GM12874 (cell line): ENCODE measurements at regions not wholly inside any gene's neighbourhood (a gene's known extent, or its start where the extent isn't known, plus 50 kb on each side); places are given as distances from the start of the nearest gene placed in this dataset.

ENCODE experiments used
- TF ChIP-seq, protein P1 (sequence below): IDR thresholded peaks from 2 replicates; pipeline ENCODE4 v1.5.1; 2011; ENCODE audit warnings: low read depth, mild to moderate bottlenecking, control low read depth, low read length, moderate library complexity; ENCODE audit not compliant: insufficient read depth

DNA sequence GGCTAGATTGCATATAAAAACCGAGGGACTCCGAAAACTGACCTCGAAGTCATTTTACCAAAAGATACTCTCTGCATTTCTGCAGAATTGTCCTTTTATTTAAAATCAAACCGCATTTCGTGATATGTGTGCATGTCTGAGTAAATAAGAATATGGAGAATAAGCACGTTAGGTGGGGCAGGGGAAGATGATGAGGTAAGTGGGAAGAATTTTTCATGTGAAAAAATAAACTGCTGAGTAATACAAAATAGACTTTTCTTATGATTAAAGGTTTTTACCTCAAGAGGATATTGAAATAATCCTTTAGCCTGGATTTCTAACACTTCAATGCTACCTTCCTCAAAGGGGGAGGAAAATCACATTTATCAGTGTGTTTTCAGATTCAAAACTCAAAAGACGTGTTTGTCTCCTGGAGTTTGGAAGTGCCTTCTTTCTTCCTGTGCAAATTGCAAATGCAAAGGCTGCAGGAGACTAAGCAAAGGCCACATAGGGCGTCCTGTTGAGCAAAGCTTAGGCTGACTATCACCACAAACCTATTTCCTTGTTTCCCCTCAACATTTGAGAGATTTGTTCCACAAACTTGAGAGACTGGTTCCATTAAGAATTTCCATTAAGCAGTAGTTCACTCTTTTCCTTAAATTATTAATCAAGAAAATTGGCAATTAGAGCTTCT lies 813.5 kb downstream of the MCTP2 start:
- TF ChIP-seq, protein P1, sequence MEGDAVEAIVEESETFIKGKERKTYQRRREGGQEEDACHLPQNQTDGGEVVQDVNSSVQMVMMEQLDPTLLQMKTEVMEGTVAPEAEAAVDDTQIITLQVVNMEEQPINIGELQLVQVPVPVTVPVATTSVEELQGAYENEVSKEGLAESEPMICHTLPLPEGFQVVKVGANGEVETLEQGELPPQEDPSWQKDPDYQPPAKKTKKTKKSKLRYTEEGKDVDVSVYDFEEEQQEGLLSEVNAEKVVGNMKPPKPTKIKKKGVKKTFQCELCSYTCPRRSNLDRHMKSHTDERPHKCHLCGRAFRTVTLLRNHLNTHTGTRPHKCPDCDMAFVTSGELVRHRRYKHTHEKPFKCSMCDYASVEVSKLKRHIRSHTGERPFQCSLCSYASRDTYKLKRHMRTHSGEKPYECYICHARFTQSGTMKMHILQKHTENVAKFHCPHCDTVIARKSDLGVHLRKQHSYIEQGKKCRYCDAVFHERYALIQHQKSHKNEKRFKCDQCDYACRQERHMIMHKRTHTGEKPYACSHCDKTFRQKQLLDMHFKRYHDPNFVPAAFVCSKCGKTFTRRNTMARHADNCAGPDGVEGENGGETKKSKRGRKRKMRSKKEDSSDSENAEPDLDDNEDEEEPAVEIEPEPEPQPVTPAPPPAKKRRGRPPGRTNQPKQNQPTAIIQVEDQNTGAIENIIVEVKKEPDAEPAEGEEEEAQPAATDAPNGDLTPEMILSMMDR = no peak

DNA sequence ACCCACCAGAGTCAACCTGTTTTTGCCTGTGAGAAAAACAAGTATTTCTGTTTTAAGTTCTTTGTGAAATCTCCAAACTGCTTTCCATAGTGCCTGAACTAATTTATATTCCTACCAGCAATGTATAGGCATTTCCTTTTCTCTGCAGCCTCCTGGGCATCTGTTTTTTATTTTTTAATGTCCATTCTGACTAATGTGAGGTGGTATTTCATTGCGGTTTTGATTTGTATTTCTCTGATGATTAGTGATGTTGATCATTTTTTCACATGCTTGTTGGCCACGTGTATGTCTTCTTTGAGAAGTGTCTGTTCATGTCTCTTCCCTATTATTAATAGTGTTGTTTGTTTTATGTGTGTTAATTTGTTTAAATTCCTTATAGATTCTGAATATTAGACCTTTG lies 820.5 kb downstream of the MCTP2 start:
- TF ChIP-seq, protein P1 = no peak

DNA sequence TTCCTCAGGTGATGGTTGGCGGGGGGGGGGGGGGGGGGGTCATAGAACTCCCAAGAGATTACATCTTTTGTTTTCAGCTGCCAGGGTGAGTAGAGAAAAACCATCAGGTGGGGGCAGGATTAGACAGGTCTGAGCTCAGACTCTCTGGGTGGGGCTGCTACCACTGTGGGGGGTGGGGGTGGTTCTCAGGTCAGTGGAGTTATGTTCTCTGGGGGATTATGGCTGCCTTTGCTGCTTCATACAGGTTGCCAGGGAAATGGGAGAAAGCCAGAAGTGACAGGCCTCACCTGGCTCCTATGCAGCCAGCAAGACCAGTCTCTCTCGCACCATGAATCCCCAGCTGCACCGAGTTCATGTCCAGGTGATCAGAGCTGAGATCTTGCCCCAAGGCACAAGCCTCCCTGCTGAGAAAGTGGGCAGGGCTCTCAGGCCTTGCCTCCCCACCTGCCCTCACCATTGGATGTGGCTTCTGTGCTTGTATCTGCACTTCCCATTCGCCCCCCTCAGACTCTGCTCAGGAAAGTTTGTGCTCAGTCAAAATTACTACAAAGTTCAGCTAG lies 828.1 kb downstream of the MCTP2 start:
- TF ChIP-seq, protein P1 = no peak

DNA sequence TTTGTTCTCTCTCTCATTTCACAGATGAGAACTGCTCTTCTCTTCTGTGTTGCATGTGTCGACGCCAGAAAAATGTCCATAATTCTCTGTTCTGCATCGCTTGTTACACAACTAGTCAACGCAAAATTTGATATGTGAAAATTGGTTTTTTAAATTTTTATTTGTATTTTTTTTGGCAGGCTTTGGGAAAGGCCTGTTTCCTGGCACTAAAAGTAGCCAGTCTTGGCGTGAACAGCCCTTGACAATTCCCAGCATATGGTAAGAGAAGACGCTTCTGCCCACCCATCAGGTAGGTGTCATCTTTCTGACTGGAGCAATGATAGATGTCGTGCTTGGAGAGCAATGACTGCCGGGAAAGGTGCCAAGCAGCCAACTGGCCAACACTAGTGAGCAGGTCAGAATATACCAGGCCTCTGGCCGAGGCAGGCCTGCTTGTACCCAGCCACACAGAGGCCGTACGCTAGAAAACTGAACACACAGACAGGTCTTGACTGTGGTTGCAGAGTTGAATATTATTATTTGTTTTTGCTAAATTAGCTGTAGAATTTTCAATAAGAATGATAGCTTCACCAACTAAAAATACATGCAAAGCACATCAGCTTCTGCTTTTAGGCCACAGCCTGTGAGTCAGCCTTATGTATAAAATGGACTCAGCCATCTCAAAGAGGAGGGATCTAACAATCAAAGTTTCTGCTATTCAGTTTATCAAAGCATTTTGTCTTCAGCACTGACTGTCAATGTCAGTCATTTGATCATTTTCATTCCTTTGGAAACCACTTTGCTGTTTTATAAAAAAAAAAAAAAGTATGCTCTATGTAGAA lies 837.5 kb downstream of the MCTP2 start:
- TF ChIP-seq, protein P1 = no peak

DNA sequence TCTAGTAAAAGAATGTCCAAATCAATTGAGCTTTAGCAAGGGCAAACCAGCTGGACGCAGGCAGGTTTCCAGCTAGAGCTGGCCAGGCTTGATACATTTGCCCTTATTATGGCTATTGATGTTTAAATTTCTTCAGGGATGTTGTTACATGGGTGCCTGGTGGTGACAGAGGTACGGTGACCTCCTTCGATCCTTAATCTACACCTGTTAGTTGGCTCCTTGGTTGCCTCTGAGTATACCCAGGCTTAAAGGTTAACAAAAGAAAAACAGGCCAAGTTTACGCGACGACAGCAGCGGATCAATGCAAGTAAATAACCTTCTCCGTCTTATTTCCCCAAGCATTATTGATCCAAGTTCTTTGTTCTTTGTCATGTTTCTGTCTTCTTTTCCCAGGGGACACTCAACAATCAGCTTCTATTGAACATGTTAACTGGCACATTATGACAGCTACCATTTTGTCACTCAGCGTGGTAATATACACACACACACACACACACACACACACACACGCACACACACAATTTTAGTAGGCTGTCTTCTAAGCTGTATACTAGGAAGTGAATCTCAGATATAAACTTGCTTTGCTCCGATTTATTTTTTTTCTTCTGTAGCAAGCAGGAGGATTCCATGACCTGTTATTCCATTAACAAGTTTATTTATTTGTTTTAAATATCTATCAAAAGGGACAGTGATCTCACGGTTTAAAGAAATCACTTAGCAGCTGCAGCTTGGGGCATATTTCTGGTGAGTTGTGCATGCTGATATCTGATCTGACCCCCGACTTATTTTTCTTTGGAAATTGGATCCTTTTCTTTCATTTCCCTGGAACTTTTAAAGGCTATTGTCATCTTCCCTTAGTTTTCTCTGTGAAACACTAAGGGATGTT lies 844.7 kb downstream of the MCTP2 start:
- TF ChIP-seq, protein P1 = no peak

DNA sequence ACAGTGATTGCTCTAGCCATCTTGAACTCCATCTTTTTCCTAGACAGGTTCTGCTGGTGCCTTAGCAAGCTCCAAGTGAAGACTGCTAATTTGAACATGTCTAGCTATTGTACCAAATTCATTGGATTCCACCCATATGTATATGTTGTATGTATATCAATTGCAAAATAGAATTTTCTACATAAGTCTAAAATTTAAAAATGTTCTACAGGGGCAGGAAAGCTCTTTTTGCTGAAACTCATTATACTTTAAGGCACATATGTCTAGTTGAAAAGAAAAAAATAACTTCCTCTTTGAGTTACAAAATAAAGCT lies 845.3 kb downstream of the MCTP2 start:
- TF ChIP-seq, protein P1 = no peak

DNA sequence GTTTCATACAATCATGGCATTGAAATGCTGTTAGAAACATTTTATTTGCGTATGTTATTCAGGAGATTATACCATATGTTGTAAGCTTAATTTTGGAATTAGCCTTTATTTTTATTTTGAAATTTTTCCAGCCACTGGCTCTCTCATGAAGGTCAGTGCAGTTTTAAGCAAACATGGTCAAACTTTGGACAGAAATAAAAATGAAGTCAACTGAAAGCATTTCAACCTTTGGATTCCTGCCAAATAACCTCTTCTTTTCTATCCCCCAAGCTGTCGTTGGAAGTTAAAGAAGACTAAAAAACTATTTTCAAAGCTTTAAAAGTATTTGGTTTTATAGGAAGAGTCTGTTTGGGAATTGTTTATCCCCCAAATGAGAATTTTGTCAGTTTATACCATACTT lies 846.6 kb downstream of the MCTP2 start:
- TF ChIP-seq, protein P1 = no peak
